ENCODE measurements at regions not wholly inside any gene's neighbourhood (a gene's known extent, or its start where the extent isn't known, plus 50 kb on each side); places are given as distances from the start of the nearest gene placed in this dataset.

- TF ChIP-seq EZH2phosphoT487 (IDR thresholded peaks at IDR 0.05; ENCODE audit: insufficient read depth, low read depth) (no peak), EZH2 (IDR thresholded peaks at IDR 0.05; ENCODE audit: insufficient read depth, poor library complexity, severe bottlenecking) (no peak)
Measured at GRCh38 chr2:181839811-181840210, 51.7 kb upstream of the ITPRID2 start.

Data from GM23248 (cell line).